Activated CD8-positive, alpha-beta memory T cell treated with anti-CD3 and anti-CD28 coated beads for 1 hour (primary cell): ENCODE measurements at regions not wholly inside any gene's neighbourhood (a gene's known extent, or its start where the extent isn't known, plus 50 kb on each side); places are given as distances from the start of the nearest gene placed in this dataset.

ENCODE experiments used
- DNase-seq, 2 donors: peaks; one replicate each; pipeline ENCODE4 v3.0.0-alpha.2; 2020; ENCODE audit warnings: low read depth in 1 of 2; ENCODE audit errors: extremely low read depth in 1 of 2

DNA sequence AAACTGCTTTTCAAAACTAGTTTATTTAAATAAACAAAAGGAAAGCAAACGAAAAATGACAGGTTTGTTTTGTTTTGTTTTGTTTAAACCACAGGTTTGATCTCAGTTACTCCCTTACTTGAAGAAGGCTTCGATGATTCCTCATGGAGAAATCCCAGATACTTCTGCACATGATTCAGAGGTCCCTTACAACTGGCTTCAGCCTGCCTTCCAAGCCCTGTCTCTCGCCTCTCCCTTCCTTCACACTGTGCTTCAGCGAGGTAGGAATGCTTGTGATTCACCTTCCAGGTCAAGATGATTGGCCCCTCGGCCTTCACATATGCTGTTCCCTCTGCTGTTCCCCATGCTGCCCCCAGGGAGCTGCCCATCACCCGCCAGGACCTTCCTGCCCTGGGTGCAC, 104.1 kb upstream of the ITGA6 start:
- no peak for DNase-seq

GRCh38 chr2:172323861-172324597, 103.4 kb upstream of the ITGA6 start:
- DNase-seq = no peak

DNA sequence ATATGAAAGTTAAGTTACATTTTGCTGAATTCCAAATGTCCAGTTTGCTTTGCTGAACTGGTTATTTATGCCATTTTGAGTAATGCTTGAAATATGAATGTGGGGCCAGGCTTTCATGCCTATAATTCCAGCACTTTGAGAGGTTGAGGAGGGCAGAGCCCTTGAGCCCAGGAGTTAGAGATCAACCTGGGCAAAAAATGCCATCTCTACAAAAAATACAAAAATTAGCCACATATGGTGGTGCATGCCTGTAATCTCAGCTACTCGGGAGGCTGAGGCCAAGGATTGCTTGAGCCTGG, 101.2 kb upstream of the ITGA6 start:
- DNase-seq = no peak

DNA sequence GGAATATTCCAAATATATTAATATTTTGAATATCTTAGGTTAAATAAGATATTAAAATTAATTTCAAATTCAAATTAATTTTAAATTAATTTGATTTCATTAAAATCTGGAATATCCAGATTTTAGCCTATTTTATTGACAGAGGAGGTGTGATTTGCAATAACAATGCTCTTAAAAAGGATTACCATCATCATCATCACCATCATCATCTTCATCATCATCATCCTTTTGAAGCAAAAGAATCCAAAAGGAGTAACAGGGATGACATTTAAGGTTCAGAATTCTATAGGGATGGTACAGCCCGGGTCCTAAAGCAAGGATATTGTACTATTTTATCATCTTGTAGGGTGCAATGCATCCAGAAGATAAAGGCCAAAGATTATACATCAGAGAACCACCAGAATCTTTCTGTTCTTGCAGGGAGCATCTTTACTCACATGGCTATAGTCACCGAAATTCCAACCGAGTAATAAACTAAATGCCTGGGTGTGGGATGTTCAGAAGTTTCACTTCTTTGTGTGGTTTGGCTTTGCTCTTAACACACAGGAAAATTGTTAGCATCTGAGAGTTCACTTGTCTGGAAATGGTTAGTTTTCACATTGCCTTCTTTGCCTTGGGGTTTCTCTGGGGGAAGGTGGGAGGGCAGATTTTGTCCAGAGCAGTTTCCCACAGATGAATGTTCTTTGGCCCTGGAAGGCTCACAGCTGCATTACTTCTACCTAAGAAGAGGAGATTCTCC, 99.1 kb upstream of the ITGA6 start:
- no peak for DNase-seq

DNA sequence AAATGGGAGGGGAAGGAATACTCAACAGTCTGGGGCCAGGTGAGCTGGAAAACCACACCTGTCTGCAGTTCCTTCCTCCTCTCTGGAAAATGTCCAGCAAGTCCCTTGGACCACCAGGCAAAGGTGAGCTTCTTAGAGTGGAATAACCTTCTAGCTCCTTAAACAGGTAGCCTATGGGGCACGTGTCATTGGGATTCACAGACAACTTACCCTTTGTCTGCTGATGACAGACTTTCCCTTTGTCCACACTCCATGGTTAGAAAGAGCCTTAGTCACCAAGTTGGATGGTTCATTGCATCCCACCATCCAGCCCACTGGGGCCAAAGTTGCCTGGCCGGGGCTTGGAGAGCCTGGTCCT, 98.0 kb upstream of the ITGA6 start:
- DNase-seq = no peak

- DNase-seq = no peak
Measured at GRCh38 chr2:172329774-172330671, 97.4 kb upstream of the ITGA6 start.

GRCh38 chr2:172332507-172332906, 94.9 kb upstream of the ITGA6 start:
- no peak for DNase-seq

- DNase-seq = no peak
Measured at GRCh38 chr2:172333235-172333977, 94.0 kb upstream of the ITGA6 start.

- DNase-seq = no peak
Measured at GRCh38 chr2:172333978-172334330, 93.4 kb upstream of the ITGA6 start.

- DNase-seq = no peak
Measured at GRCh38 chr2:172334988-172335387, 92.4 kb upstream of the ITGA6 start.

- DNase-seq = no peak
Measured at GRCh38 chr2:172335736-172336135, 91.7 kb upstream of the ITGA6 start.

DNA sequence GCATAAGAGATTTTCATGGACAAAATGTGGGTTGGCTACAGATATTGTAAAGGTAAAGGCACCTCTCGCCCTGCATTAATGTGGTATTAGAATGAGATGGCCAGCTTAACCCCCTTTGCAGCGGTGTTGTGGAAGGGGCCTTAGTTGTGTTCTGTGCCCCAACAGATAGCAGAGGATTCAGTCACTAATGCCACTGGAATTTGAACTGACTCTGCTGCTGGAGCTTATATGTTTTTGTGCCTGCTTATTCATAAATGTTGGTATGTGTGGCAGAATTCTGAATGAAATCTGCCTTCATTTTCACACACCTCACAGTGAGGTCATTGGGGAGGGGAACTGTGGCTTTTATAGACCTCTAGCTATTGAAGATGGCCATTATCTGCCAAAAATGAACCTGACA, 90.7 kb upstream of the ITGA6 start:
- DNase-seq = no peak

DNA sequence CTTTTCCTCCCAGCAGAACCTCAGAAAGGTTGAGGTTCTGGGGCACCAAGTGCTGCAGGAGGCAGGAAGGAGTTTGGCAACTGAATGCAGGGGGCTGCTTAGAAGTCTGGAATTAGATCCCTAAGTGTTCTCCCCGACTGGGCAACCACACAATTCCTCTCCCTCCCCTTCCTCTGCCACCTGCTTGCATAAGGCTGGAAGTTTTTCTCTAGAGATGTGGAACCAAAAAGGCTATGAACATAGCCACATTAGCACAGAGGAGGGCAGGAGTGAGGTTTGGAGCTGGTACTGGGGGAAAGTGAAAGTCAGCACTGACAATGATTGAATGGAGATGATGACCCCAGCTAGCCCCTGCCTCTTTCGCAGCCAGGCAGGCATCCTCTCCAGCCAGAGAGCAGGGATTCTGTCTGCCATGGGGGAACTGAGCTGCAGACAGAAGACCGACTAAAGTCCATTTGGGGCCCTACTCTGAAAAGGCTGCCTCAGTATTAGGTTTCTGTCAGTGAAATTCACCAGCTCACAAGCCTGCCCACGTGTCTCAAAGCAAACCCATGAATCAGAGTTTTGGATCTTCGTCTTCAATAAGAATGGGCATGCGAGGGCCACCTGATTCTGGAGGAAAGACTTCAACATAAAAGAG, 87.9 kb upstream of the ITGA6 start:
- DNase-seq = no peak

- no peak for DNase-seq
Measured at GRCh38 chr2:172340394-172340793, 87.0 kb upstream of the ITGA6 start.

GRCh38 chr2:172342078-172342477, 85.3 kb upstream of the ITGA6 start:
- DNase-seq = no peak

GRCh38 chr2:172342611-172343010, 84.8 kb upstream of the ITGA6 start:
- DNase-seq = no peak

DNA sequence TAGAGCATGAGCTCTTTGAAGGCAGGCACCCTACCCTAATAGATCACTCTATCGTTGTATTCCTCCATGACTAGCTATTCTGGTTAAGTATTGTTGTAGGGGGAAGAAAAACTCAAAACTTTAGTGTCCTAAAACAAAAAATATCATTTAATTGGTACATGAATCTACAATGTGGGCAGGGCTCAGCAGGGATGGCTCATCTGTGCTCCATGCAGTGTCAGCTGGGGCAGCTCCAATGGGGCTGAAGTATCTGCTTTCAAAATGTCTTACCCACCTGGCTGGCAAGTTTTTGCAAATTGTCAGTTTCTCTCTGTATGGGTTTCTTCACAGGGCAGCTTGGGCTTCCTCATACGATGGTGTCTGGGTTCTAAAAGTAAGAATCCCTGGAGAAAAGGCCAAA, 83.2 kb upstream of the ITGA6 start:
- no peak for DNase-seq

DNA sequence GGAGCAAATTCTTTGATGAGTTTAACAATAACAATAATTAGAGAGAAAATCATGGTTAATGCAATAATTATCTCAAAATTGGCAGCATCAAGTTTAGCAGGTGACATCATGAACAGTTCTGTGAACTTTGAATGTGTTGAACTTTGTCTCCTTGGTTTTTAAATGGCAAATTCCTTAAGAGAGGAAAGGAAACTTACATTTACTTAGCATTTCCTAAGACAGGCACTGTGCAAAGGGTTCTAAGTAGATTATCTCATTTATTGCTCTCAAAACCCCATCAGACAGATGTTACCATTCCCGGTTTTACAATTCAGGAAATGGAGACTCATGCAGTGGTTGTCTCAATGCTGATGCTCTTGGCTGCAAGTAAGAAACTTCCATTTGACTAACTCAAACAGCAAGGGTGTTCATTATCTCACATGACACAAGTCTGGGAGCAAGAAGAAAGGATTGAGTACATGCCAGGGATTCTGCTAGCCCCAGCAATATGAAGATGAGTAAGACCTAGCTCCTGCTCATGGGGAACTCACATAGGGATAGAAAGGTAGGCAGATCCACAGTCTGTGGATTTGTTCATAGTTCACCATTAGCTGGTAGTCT, 81.3 kb upstream of the ITGA6 start:
- DNase-seq = no peak

GRCh38 chr2:172348555-172349288, 78.7 kb upstream of the ITGA6 start:
- DNase-seq = no peak
